ENCODE measurements at regions not wholly inside any gene's neighbourhood (a gene's known extent, or its start where the extent isn't known, plus 50 kb on each side); places are given as distances from the start of the nearest gene placed in this dataset.

GRCh38 chr9:134996591-134997530 lies 79.1 kb upstream of the FCN1 start:
- TF ChIP-seq CTCF (IDR thresholded peaks at IDR 0.05) (no peak), POLR2A (IDR thresholded peaks at IDR 0.05) (no peak)
